ENCODE measurements at regions not wholly inside any gene's neighbourhood (a gene's known extent, or its start where the extent isn't known, plus 50 kb on each side); places are given as distances from the start of the nearest gene placed in this dataset.
"Not testable (repeated sequence)": the region's sequence is repeated elsewhere in the genome, so short reads cannot be mapped to it uniquely, and the experiment has no call there.

GRCh38 chr5:166068547-166069335 lies 2222.7 kb upstream of the WWC1 start:
- no peak for DNase-seq

DNA sequence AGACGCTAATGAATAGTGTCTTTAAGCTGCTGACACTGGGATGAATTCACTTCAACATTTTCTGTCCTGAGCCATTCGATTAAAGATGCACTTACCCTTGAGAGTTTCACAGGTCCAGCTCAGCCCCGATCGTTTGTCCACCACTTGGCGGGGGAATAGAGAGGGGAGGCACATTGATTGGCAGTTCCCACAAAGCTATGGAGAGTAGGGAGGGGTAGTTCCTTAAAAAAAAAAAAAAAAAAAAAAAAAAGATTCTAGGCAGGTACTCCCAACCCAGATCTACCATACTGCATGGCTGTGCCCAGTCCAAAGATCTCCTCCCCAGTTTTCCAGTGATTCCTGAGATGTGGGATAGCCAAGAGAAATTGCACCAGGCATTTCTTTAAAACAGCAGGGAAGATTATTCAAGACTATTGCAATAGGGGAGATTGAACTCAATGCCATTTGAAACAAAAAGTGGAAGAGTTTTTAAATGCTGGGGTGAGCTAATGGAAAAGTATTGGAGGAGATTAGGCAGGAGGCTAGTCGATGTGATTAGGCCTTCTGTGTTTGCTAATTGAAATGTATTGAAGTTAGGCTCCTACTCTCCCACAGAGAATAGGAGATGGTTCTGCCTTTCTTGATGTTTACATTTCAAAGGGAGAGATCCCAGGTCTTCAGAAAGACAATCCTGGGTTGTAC lies 2217.4 kb upstream of the WWC1 start:
- no peak for DNase-seq

DNA sequence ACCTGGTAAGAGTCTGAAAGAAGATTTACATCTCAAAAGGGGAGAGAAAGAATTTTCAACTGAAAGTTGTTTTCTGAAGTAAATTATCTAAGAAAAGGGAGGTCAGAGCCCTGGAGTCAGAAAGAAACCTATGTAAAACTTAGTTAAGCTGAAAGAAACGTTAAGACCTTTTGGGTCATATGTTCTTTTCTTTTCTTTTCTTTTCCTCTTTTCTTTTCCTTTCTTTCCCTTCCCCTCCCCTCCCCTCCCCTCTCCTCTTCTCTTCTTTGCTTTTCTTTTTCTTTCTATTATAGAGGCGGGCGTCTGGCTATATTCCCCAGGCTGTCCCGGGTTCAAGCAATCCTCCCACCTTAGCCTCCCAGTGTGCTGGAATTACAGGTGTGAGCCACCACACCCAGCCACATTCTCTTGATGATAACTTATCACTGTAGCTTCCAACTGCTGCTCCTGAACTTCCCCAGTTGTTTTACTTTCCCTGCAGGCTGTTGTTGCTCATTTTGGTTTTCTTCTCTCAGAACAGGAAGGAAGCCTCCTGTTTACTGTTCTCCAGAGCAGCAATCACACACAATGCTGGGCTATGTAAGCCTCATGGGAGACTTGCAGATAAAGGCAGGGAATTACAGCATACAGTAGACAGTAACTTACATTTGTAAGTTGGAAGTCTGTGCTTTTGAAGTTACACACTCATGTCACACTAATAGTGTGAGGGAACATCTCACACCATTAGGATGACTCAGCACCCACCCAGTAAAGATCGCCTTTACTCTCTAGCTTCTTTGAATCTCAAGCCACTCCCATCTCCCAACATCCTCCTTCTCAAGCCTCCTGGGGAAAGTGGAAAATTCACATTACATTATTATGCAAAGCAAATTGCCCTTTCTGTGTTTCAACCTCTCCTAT lies 2216.6 kb upstream of the WWC1 start:
- no peak for DNase-seq

DNA sequence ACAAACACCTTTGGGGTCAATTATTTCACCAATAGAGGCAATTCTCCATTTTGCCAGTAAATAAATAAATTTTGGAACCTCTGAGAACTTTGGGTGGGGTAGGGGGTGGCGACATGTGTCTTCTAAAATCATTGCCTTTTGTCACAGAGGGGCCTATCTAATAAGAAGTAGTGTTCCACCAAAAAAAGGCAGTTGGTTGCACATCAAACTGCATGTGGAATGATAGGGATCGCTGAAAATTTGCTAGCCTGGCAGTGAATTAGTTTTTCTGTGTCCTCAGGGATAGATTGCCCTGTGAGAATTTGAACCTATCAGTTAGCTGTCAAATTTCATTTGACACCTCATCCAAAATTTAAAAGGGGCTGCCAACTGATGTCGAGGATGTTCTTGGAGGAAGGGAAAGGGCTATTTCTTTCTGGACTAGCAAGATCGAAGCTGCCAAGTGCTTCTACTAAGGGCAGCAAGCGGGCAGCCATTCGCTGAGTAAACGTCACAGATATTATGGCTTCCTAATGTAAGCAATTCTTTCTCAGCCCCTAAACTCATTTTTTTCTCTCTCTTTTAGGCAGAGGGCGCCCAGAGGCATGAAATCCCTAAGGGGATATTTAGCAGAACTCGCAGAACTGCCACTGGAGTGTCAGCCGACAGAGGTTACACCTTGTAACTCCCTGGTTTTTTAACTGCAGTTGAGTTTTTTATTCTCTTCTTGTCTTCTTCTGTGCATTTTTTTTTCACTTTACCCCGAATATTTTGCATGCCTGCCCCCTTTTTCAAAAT lies 2208.1 kb upstream of the WWC1 start:
- DNase-seq = no peak

DNA sequence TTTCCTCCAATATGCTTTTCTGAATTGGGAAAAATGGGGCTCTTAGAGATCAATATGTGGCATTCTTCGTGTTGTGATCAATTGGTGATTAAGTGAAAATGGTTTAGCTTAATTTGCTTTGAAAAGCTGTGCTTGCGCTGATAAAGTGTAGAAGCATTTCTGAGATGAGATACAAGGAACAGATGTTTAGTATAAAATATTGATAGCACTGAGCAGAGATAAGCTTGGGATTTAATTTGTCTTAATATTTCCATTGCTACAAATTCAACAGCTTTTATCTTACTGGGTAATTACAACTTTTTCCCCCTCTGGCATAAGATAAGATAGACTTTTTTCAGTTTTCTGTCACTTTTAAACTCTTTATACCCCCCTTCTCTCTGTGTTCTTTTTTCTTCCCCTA lies 2204.9 kb upstream of the WWC1 start:
- DNase-seq = no peak

DNA sequence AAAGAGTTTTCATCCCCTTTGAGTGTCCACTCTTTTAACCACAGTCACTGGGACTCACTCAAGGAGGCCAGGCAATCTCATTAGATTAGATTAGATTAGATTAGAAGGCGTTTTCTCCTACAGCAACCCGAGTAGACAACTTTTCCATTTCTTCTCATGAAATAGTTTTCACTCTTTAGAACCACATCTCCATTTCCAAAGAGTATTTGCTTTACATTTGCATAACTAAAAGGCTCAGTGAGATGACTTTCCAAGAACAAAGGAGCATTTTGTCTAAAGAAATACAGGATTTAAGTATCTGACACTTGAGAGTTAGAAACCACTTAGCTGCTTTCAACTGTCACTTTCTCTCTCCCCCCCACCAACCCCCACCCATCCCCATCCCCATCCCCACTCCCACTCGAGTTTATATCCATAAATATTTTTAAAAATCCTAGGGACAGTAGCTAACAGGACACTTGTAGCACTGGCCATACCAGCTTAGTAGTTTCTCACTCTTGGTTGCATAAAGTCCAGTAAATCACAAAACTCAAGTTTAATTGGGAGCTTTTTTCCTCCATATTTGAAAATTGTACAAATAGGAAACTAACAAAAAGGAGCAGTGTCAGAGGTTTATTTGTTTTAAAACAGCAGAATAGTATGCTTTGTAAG lies 2202.9 kb upstream of the WWC1 start:
- DNase-seq = no peak

- DNase-seq = no peak
These were observed 2199.5 kb upstream of the WWC1 start for GRCh38 chr5:166091931-166092330.

DNA sequence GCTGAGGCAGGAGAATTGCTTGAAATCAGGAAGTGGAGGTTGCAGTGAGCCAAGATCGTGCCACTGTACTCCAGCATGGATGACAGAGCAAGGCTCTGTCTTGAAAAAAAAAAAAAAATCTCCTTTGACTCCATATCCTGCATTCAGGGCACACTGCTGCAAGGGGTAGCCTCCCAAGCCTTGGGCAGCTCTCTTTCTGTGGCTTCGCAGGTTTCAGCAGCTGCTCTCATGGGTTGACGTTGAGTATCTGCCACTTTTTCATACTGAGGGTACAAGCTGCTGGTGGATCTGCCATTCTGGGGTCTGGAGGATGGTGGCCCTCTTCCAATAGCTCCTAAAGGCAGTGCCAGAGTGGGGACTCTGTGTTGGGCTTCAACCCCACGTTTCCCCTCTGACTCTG lies 2198.1 kb upstream of the WWC1 start:
- DNase-seq = no peak

DNA sequence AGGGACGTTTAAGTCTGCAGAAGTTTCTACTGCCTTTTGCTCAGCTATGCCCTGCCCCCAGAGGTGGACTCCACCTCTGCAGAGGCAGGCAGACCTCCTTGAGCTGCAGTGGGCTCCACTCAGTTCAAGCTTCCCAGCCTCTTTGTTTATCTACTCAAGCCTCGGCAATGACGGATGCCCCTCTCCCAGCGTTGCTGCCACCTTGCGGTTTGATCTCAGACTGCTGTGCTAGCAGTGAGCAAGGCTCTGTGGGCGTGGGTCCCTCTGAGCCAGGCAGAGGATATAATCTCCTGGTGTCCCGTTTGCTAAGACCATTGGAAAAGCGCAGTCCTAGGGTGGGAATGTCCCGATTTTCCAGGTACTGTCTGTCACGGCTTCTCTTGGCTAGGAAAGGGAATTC lies 2188.5 kb upstream of the WWC1 start:
- no peak for DNase-seq

- no peak for DNase-seq
These were observed 2180.4 kb upstream of the WWC1 start for GRCh38 chr5:166111021-166111420.

GRCh38 chr5:166117072-166118066 lies 2174.1 kb upstream of the WWC1 start:
- DNase-seq = no peak

- no peak for DNase-seq
These were observed 2171.9 kb upstream of the WWC1 start for GRCh38 chr5:166119506-166119905.

DNA sequence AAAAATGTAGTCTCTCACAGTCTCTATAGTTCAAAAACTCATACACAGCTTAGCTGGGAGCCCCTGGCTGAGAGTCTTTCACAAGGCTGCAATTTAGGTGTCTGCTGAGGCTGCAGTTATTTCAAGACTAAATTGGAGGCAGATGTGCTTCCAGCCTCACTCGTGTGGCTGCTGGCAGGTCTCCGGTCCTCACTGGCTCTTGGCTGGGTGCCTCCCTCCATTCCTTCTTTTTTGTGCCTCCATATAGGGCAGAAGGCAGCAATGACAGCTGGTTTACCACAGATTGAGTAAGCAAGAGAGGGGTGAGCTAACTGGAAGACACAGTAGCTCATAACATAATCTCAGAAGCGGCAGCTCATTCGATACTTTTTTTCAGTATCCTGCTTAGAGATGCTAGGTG lies 2167.7 kb upstream of the WWC1 start:
- DNase-seq = no peak

DNA sequence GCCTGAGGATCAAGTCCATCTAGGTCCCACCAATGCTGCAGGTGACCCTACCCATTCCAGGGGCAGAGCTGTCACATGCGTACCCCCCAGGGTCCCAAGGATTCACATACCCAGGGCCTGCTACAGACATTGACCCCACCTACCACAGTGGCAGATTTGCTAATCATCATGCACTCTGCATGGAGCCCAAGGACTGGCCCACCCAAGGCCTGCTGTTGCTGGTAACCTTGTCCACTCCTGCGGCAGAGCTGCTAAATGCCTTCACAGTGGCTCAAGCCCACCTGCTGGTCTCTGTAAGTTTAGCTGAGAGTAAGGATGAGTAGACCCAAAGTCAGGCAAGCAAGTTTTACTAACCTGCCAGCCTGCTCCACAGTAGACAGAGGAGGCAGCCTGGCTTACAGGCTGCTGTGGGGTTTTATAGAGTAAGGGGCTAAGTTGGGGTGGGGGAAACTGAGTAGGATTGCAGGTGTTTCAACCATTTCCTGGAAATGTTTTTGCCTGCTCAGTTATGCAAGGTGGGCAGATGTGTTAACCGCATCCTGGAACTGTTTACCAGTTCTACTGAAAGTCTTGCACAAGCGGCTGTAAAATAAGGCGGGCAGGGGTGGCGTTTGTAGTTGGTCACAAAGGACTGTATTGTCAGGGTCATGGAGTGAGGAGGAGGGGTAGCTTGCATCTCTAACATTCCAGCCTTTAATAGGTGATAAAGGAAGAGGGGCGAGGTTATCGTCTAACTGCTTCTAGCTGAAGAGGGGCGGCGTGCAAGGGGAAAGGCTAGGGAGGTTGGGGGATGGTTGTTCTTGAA lies 2163.5 kb upstream of the WWC1 start:
- no peak for DNase-seq

DNA sequence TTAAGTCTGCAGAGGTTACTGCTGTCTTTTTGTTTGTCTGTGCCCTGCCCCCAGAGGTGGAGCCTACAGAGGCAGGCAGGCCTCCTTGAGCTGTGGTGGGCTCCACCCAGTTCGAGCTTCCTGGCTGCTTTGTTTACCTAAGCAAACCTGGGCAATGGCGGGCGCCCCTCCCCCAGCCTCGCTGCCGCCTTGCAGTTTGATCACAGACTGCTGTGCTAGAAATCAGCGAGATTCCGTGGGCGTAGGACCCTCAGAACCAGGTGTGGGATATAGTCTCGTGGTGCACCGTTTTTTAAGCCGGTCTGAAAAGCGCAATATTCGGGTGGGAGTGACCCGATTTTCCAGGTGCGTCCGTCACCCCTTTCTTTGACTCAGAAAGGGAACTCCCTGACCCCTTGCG lies 2146.3 kb upstream of the WWC1 start:
- DNase-seq = not testable (repeated sequence)

- no peak for DNase-seq
These were observed 2127.3 kb upstream of the WWC1 start for GRCh38 chr5:166163996-166164610.

GRCh38 chr5:166165596-166165995 lies 2125.8 kb upstream of the WWC1 start:
- DNase-seq = no peak

- DNase-seq = no peak
These were observed 2125.4 kb upstream of the WWC1 start for GRCh38 chr5:166166071-166166470.

GRCh38 chr5:166172597-166172996 lies 2118.8 kb upstream of the WWC1 start:
- no peak for DNase-seq
